ENCODE measurements at regions not wholly inside any gene's neighbourhood (a gene's known extent, or its start where the extent isn't known, plus 50 kb on each side); places are given as distances from the start of the nearest gene placed in this dataset.

DNA sequence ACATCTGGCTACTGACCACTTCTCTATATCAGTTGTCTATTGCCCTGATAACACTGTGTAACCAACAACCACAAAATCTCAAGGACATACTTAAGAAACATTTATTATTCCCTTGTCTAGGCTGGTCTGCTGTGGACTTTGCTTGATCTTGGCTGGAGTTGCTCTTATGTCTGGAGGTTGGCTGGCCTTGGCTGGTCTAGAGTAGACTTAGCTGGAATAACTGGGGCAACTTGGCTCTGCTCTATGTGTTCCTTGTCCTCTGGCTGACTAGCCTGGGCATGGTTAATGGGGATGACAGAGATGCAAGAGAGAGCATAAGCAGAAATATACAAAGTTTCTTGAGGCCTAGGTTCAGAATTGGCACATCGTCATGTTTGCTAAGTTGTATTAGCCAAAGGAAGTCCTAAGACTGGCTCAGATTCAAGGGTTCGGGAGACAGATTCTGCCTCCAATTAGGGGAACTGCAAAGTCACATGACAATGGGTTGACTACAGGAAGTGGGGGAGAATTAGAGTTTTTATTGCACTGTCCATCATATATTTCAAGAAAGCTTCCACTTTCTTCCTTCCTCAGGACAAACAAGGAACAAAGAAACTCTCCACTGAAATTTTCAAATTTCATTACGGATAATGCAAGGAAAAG, 61.4 kb upstream of the HMCN1 start:
- TF ChIP-seq EZH2 (IDR thresholded peaks at IDR 0.05; ENCODE audit: low read length, unreplicated experiment) = no peak
- no peak for TF ChIP-seq CTCF (conservative IDR thresholded peaks at IDR 0.05; ENCODE audit: low read depth, low read length)

Data from PC-3 (cell line).